UCSD-AML1 (cell line): ENCODE measurements at regions not wholly inside any gene's neighbourhood (a gene's known extent, or its start where the extent isn't known, plus 50 kb on each side); places are given as distances from the start of the nearest gene placed in this dataset.

Experiments used
- DNase-seq: peaks from one replicate; lab custom pipeline; 2025; ENCODE audit not compliant: unreplicated experiment; lab: John Stamatoyannopoulos, UW

DNA sequence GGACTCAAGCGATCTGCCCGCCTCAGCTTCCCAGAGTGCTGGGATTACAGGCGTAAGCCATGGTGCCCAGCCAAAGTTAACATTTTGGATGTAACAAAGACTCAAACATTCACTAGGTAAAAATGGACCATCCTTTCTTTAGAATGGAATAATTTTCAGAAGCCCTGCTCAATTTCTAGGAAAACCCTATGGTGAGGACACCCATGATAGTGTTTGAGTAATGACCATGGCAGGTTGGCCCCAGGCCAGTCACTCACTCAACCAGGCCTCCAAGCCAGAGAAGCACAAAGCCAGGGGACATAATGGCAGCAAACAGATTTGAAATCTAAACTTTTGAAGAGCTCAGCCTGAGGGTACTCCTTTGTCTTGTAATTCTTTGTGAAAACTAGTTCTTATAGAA lies 59.9 kb upstream of the GPR6 start:
- no peak for DNase-seq

DNA sequence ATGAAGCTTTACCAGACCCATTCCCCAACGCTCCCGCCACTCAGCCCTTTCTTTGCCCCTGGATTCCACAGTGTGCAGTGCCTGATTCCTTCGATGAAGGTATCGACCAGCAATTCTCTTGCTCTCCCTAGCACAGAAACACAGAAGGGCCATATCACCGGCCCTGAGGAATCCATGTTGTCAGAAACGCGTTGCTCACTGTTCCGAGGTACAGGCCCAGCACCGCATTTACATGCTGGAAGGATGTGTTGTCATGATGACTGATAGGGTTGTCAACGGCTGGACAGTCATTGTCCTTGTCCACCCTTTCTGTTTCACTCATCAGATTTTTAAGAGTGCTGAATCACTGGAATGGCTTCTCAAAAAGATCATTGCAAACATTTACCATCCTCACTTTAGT lies 57.2 kb upstream of the GPR6 start:
- no peak for DNase-seq

DNA sequence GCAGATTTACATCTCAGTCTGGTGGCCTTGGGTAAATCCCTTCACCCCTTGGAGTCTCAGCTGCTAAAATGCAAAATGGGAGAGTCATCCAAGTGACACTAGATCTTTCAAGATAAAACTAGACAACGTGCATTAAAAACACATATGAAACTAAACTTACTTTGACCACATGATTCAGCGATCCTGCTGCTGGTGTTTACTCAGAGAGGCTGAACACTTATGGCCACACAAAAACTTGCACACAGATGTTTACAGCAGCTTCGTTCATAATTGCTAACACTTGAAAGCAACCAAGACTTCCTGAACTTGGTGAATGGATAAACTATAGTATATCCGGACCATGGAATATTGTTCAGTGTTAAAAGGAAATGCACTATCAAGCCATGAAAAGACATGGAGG lies 55.3 kb upstream of the GPR6 start:
- no peak for DNase-seq

DNA sequence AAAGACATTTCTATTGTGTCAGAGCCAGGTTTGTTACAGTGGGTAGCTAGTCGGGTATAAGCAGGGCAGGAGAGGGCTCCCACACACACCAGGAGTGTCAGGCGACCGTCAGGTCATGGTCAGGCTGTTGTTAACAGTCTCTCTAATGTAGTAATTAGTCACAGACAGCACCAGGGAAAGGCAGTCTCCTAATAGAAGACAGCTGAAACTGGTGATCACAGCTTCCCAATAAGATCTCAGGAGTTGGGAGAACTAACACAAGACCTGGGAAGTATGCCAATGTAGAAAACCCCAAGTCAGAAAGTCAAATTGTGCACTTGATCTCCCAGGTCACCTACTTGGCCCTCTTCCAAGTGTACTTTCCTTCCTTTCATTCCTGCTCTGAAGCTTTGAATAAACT lies 53.0 kb upstream of the GPR6 start:
- DNase-seq, result no peak

DNA sequence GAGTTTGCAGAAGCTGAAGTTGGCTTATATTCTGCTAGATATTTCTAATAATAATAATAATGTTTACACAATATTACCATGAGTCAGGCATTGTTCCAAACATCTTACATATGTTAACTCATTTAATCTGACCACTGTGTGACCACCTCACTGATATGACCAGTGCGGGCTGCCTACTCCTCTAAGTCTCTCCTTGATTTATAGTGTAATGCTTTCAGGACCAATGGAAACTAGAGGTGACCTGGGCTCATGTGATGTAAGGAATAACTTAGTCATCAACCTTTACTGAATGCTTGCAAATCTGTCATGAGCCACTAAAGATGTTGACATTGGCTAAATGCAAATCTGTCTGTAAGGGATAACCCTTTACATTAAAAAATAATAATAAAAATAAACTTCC lies 51.1 kb upstream of the GPR6 start:
- DNase-seq, result no peak
